ENCODE measurements at regions not wholly inside any gene's neighbourhood (a gene's known extent, or its start where the extent isn't known, plus 50 kb on each side); places are given as distances from the start of the nearest gene placed in this dataset.

DNA sequence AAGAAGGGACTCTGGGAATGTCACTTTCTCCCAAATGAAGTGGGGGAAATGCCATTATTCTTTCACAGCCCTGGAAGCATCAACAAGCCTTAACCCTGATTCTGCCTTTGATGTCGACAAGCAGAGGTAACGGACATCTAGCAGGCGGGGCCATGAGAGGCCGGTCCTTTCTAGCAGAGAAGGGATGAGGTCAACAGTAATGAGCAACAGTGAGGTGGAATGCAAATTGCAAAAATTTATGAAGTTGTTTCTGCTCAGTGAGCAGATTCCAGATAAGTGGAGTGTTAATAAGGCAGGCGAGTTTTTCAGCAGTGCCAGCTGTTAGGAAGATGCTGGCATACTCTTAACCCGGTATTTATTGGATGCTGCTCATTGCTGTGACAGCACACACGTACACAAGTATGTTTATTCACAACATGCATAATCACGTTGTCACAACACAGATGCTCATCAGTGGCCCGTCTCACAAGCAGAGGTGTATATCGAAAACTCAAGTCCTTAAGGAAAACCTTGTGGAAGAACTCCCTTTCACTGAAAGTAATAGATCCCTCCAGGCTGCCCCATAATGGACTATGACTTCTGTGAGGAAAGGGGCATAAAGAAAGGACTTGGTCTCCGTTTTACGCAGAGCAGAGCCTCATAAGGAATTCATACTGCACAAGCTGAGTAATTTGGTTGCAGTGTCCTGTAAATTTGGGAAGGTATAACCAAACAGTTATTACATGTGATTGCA lies 329.0 kb downstream of the IGSF11 start:
- TF ChIP-seq, protein P1, sequence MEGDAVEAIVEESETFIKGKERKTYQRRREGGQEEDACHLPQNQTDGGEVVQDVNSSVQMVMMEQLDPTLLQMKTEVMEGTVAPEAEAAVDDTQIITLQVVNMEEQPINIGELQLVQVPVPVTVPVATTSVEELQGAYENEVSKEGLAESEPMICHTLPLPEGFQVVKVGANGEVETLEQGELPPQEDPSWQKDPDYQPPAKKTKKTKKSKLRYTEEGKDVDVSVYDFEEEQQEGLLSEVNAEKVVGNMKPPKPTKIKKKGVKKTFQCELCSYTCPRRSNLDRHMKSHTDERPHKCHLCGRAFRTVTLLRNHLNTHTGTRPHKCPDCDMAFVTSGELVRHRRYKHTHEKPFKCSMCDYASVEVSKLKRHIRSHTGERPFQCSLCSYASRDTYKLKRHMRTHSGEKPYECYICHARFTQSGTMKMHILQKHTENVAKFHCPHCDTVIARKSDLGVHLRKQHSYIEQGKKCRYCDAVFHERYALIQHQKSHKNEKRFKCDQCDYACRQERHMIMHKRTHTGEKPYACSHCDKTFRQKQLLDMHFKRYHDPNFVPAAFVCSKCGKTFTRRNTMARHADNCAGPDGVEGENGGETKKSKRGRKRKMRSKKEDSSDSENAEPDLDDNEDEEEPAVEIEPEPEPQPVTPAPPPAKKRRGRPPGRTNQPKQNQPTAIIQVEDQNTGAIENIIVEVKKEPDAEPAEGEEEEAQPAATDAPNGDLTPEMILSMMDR (IDR thresholded peaks at IDR 0.05; ENCODE audit: low read depth, low read length, missing control alignments), result no peak
- no peak overlapping the region for H3K4me3 ChIP-seq (ENCODE audit: low read depth, low read length)
- no peak for DNase-seq (ENCODE audit: low read depth)

DNA sequence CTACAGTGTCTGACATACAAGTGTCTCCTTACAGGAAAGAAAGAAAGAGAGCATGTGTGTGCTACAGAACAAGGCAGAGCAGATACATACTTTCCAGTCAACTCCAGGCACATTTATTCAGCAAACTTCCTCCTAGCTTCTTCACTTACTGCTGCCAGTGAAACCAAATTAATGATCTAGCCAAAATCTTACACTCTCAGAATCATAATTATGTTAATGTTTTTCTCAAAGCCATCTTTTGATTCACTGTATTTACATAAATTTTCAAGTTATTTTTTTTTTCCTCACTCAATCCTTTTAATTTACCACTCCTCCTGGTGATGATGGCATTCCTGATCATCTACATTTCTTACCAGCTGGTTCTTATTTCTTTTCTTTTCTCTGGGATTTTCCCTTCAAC lies 326.7 kb downstream of the IGSF11 start:
- no peak overlapping the region for H3K4me3 ChIP-seq (ENCODE audit: low read depth, low read length)
- DNase-seq (ENCODE audit: low read depth), result no peak
- TF ChIP-seq, protein P1 (IDR thresholded peaks at IDR 0.05; ENCODE audit: low read depth, low read length, missing control alignments), result no peak

DNA sequence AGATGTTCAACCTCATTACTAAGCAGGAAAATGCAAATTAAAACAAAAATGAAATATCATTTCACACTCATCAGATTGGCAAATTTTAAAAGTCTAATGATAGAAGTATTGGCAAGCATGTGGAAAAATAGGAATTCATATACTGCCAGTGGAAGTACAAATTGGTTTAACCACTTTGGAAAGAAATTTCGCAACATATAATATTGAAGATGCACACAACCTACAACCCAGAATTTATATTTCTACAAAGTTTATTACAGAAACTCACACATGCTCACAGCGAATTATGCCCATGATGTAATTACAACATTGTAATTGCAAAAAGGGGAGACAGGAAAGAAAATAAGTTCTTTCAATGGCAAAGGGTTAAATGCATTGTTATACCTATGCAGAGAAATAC lies 324.1 kb downstream of the IGSF11 start:
- TF ChIP-seq, protein P1 (IDR thresholded peaks at IDR 0.05; ENCODE audit: low read depth, low read length, missing control alignments), result no peak
- DNase-seq (ENCODE audit: low read depth), result no peak
- no peak overlapping the region for H3K4me3 ChIP-seq (ENCODE audit: low read depth, low read length)

DNA sequence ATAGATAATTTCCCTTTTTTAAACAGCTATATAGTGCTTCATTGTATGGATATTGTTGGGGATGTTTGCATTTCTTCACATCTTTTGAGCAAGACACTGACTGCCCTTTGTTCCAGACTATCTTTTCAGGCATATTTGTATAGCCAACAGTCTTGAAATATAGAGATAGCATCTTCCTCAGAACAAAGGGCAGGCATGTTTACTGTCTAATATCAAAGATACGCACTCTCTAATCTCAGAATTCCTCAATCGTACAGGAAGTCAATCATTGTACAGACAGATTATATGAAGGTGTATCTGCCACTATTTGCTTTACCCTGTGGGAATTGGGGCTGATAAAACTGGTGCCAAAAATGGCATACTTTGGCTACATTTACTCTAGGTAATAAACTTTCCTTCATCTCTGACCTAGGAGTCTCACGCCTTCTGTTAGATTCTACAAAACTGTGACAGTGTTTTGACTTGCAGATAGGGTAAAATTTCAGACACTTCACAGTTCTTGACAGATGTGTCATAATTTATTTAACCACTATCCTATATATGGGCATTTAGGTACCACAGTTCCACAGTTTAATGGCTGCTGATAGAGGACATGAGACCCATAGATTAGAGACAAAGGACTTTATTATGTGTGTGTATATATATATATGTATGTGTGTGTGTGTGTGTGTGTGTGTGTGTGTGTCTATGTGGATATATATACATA lies 321.0 kb downstream of the IGSF11 start:
- no peak for DNase-seq (ENCODE audit: low read depth)
- no peak overlapping the region for H3K4me3 ChIP-seq (ENCODE audit: low read depth, low read length)
- TF ChIP-seq, protein P1 (IDR thresholded peaks at IDR 0.05; ENCODE audit: low read depth, low read length, missing control alignments), result no peak

DNA sequence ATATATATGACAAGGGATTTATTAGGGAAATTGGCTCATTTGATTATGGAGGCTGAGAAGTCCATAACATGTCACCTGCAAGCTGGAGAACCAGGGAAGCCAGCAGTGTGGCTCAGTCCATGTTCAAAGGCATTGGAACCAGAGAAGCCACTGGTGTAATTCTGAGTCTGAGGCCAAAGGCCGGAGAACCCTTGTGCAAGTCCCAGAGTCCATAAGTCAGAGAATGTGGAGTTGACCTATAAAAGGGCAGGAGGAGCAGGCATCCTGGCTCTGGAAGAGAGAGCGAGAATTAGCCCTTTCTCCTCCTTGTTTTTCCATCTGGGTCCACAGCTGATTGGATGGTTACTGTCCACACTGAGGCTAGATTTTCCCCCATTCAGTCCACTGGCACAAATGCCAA lies 319.8 kb downstream of the IGSF11 start:
- no peak overlapping the region for H3K4me3 ChIP-seq (ENCODE audit: low read depth, low read length)
- no peak for DNase-seq (ENCODE audit: low read depth)
- TF ChIP-seq, protein P1 (IDR thresholded peaks at IDR 0.05; ENCODE audit: low read depth, low read length, missing control alignments), result no peak

DNA sequence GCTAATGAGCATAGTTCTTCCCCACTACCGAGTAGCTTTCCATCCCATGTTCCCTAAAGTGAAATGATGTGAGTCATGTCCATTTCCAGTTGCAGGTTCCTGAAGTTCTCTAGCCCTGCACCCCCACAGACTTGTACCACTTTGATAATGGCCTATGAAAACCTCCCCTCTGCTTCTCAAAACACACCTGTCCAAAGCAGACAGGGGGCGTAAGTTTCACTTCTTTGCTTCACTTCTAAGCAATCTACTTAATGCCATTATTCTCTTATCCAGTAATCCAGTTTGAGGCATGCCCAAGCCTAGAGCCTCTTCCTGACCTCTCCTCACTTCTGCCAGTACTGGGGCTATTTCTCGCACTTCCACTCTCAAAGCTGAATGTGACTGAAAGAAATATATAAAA lies 305.1 kb downstream of the IGSF11 start:
- DNase-seq (ENCODE audit: low read depth), result no peak
- TF ChIP-seq, protein P1 (IDR thresholded peaks at IDR 0.05; ENCODE audit: low read depth, low read length, missing control alignments), result no peak
- no peak overlapping the region for H3K4me3 ChIP-seq (ENCODE audit: low read depth, low read length)

Data from GM12864 (cell line).